ENCODE measurements at regions not wholly inside any gene's neighbourhood (a gene's known extent, or its start where the extent isn't known, plus 50 kb on each side); places are given as distances from the start of the nearest gene placed in this dataset.

DNA sequence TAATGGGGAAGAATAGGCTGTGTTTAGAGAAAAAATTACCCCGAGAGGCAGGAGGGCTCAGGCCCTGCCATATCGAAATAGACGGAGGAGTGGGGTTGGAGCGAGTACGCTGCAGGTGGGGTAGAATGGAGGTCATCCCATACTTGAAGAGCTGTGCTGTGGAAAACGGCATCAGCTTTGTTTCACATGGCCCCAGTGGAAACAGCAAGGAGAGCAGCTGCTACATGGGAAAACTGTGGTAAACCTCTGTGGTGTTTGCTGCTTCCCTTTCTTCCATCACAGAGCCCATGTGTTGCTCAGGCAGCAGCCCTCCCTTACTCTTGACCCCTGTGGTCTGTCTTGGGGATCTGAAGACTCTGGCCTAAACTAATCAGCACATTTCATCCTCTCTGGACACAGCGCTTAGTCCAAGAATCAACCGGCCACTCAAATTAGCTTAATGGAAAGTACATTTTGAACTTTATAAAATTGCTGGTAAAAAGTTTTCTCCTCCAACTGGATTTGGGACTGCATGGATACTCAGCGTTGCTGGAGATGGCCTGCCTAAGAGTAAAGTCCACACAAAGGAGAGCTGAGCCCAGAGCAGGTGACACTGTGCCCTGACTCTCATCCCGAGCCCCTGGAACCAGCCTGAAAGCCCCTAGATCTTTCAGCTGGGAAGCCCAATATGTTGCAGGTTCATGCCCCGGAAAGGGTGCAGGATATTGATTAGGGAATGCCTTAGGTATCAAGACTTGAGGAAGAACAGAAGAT lies 127.1 kb upstream of the GADD45A start:
- no peak for DNase-seq (ENCODE audit: low read depth, low spot score)
- H3K4me3 ChIP-seq (ENCODE audit: low read length), result no peak overlapping the region

DNA sequence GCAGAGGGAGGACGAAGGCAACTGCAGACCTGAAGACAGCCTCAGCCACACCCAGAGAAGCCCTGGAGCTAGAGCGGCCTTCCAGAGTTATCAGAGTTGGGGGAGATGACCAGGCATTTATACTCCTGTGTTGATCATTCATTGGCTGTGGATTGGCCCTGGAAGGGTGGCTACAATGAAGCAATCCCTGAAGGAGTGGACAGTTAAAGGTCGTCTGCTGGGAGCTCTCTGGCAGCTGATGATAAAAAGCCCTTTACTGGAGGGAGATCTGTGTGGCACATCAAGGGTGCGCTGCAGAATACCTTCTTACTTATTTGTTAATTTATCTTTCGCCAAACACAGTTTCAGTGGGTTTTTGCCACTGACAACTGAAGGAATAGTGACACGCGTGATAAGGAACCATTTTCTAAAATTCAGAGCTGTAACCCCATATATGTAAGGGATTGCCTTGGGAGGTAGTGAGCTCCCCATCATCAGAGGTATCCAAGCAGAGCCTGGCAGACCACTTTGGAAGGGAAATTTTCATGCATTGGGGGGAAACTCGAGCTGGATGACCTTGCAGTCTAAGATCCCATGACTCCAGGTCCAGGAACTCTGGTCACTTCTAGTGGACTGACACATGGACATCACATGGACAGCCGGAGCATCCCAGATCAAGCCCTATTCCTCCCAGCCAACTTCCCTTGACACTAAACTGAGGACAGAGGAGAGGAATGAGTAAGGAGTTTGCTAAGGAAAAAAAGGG lies 126.4 kb upstream of the GADD45A start:
- H3K4me3 ChIP-seq (ENCODE audit: low read length), result no peak overlapping the region
- DNase-seq (ENCODE audit: low read depth, low spot score), result no peak

- no peak for DNase-seq (ENCODE audit: low read depth, low spot score)
- H3K4me3 ChIP-seq (ENCODE audit: low read length), result no peak overlapping the region
Measured at GRCh38 chr1:67559222-67559700, 125.7 kb upstream of the GADD45A start.

DNA sequence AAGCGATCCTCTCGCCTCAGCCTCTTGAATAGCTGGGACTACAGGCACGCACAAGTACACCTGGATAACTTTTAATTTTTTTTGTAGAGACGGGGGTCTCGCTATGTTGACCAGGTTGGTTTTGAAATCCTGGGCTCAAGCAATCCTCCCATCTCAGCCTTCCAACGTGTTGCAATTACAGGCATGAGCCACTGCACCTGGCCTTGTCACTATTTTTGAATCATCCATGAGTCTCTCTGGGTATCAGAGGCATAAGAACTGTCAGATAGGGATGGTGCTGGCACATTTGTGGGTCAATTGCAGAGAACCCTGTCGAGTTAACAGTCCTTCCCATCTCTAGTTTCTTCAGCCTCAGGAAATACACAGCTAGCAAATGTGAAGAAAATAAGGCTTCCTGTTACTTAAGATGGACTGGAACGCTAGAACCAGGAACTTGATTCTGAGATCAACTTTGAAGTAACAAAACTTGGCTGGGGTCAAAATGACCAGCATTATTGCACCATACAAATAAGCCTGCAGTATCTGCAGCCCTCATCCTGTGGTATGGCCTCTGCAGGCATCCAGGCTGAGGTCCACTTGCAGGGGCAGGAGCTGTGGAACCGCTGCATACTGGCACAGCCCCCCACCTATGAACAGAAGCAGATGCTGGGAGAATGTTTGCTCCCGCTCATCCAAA lies 124.3 kb upstream of the GADD45A start:
- DNase-seq (ENCODE audit: low read depth, low spot score), result no peak
- no peak overlapping the region for H3K4me3 ChIP-seq (ENCODE audit: low read length)

DNA sequence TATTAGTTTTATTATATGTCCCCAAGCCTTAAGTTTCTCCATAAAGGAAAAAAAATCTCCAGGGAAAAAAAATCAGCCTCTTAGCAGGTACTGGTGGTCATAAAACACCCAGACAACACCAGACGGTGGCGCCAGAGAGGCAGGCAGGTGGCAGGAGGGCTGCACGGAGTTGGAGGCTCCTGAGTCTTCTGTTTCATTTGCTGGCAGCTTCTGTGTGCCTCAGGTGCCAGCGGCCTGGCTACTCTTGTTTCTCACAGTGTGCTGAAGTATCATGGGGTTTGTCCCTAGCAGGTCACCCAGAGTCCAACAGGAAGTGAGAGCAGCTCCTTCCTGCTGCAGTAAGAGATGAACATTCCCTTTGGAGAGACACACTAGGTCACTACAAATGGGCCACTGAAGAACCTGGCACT lies 123.3 kb upstream of the GADD45A start:
- no peak overlapping the region for H3K4me3 ChIP-seq (ENCODE audit: low read length)
- peak; percentile 62 for DNase-seq (ENCODE audit: low read depth, low spot score)

GRCh38 chr1:67563684-67564083 lies 121.3 kb upstream of the GADD45A start:
- H3K4me3 ChIP-seq (ENCODE audit: low read length), result no peak overlapping the region
- DNase-seq (ENCODE audit: low read depth, low spot score), result no peak

DNA sequence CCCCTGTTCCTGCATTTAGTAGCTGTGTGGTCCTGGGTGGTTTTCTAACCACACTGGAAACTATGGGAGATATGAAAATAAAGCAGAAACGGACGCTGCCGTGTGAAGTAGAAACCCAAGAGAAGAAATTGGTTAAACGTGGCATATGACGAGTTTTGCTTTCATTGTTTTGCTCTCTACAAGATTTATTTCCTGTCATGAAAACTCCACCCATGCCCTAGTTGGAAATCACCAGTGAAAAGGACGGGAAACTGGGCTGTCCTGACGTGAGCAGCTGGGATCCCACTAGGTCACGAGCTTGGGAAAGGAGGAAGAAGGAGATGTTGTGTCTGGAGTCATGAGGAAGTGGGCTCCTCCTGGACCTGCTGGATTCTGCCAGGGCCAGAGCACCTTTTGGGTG lies 120.8 kb upstream of the GADD45A start:
- no peak overlapping the region for H3K4me3 ChIP-seq (ENCODE audit: low read length)
- no peak for DNase-seq (ENCODE audit: low read depth, low spot score)

GRCh38 chr1:67566803-67567377 lies 118.1 kb upstream of the GADD45A start:
- H3K4me3 ChIP-seq (ENCODE audit: low read length), result no peak overlapping the region
- DNase-seq (ENCODE audit: low read depth, low spot score), result no peak

GRCh38 chr1:67570486-67571143 lies 114.4 kb upstream of the GADD45A start:
- no peak for DNase-seq (ENCODE audit: low read depth, low spot score)
- no peak overlapping the region for H3K4me3 ChIP-seq (ENCODE audit: low read length)

DNA sequence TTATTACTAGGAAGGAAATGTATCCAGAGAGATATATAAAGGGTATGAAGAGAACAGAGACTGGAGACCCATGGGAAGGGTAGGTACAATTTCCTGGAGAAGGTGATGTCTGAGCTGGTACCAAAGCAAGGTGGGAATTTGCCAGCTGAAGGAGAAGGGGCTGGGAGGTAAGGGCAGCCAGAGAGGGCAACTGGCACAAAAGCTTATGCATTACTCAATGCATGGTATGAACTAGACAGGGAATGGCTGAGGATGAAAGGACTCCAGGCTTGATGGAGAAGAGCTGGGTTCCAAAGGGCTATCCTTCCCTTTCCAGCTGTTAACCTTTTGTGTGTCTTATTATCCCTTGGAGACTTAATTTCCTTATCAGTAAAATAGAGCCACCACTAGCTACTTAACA lies 113.6 kb upstream of the GADD45A start:
- no peak overlapping the region for H3K4me3 ChIP-seq (ENCODE audit: low read length)
- DNase-seq (ENCODE audit: low read depth, low spot score), result no peak

DNA sequence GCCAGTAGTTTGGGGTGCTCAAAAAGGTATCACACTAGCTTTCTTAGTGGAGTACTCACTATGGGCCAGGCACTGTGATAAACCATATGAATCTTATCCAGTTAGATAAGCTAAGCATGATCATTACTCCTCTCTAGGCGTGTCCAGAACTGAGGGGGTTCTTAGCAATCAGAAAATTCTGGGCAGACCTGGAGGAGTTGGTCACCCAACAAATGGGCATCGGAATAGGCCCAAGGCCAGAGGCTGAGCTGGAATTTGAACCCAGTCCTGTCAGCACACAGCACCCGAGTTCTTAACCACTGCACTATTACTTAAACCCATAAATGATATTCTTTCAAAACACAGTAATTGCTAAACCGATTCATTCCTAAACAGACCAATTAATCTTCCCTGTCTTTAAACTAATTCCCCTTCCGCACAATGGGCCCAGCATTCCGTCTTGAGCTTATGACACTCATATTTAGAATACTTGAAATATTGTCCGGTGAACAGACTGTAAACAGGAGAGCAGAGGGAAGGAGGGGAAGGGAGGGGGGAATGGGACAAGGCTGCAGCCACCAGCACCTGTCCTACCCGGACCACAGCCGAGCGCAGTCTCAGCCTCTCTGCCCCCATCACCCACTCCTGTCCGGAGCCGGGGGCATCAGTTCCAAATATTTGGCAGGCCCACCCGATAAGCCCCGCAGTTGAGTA lies 113.0 kb upstream of the GADD45A start:
- no peak for DNase-seq (ENCODE audit: low read depth, low spot score)
- H3K4me3 ChIP-seq (ENCODE audit: low read length), result no peak overlapping the region

DNA sequence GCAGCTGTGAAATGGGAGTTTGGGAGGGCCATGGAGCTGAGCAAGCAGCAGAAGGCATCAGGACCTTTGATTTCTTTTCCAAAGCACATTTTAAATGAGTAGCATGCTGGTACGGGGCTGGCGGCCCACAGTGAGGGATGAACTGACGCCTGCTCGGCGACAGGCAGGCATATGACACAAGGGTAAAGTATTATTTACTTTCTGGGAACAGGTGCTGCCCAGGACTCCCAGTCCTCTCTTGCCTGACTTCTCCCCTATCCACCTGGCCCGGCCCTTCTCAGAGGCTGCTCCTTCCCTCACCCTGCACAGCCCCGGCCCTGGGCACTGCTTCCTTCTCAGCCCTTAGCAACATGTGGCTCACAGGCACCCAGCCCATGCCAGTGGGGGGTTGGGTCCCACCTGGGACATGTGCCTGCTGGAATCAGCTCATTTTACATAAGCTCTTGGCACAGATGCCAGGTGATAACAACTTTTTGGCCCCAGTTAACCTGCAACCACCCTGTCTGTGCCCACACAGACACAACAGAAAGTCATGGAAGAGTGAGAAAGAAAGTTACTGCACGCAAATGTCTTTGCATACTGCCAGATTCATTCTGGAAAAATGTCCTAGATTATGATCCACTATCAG lies 112.3 kb upstream of the GADD45A start:
- no peak for DNase-seq (ENCODE audit: low read depth, low spot score)
- no peak overlapping the region for H3K4me3 ChIP-seq (ENCODE audit: low read length)

GRCh38 chr1:67573311-67573872 lies 111.6 kb upstream of the GADD45A start:
- DNase-seq (ENCODE audit: low read depth, low spot score), result no peak
- no peak overlapping the region for H3K4me3 ChIP-seq (ENCODE audit: low read length)

GRCh38 chr1:67574221-67574620 lies 110.8 kb upstream of the GADD45A start:
- DNase-seq (ENCODE audit: low read depth, low spot score), result no peak

GRCh38 chr1:67575861-67576260 lies 109.1 kb upstream of the GADD45A start:
- no peak overlapping the region for H3K4me3 ChIP-seq (ENCODE audit: low read length)
- DNase-seq (ENCODE audit: low read depth, low spot score), result no peak

More at GRCh38 chr1:67574221-67574620, 110.8 kb upstream of the GADD45A start:
- H3K4me3 ChIP-seq (ENCODE audit: low read length), result no peak overlapping the region

DNA sequence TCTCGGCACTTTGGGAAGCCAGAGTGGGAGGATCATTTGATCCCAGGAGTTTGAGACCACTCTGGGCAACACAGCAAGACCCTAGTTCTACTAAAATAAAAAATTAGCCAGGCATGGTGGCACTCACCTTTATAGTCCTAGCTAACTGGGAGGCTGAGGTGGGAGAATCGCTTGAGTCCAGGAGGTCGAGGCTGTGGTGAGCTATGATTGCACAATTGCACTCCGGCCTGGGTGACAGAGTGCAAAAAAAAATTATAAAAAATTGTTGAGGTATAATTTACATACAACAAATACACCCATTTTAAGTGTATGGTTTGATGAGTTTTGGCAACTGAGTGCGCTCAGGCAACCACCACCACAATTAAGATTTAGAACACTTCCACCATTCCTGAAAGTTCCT lies 108.5 kb upstream of the GADD45A start:
- no peak overlapping the region for H3K4me3 ChIP-seq (ENCODE audit: low read length)

DNA sequence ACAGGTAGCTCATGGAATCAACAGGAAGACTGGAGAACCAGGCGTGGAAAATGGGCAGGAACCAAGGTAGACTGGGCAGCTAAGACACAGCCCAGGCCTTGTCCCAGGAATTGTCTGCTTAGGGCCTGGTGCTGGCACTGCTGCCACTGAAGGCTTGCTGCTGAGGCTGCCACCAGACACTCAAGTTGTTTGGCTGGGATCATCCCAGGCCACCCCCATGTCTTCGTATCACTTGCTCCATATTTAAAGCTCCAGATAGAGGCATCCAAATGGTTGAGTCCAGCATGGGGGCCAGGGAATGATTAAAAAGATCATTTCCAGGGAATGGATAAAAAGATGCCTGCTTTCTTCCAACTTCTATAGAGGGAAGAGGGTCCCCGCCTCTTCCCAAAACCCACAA lies 107.4 kb upstream of the GADD45A start:
- H3K4me3 ChIP-seq (ENCODE audit: low read length), result no peak overlapping the region
- DNase-seq (ENCODE audit: low read depth, low spot score), result no peak

More for the DNA sequence above, 108.5 kb upstream of the GADD45A start:
- DNase-seq (ENCODE audit: low read depth, low spot score), result no peak
